ENCODE measurements at regions not wholly inside any gene's neighbourhood (a gene's known extent, or its start where the extent isn't known, plus 50 kb on each side); places are given as distances from the start of the nearest gene placed in this dataset.

DNA sequence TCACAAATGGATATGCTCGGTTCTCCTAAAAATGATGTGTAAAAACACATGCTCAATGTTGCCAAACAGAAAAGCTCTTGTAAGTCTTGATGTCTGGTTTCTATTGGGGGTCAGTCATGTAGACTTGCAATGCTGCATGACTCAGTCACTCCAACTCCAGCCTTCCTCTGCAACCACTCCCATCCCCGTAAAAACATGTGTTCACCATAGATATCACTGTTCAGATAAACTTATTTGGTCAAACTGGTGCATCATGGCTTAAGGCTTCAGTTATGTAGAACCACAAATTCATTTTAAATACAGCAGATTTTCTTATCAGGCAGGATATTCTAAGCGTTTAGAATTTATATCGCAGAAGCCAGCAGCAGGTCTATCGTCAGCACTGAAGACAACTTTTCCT, 298.4 kb upstream of the LUZP2 start:
- intact Hi-C loops (cut with micrococcal nuclease; ENCODE audit: unreplicated experiment), result no loop called here
- POLR2A ChIA-PET (ENCODE audit: low non-redundant PET), result no interaction called here
- H3K4me3 ChIP-seq (ENCODE audit: low read depth, low read length, poor library complexity, severe bottlenecking), result no peak overlapping the region
- H3K27me3 ChIP-seq (replicated peaks; ENCODE audit: insufficient read depth, low read depth, low read length, poor library complexity), result no peaks in the 10 kb centered on the region
- no peak overlapping the region for H3K27ac ChIP-seq (ENCODE audit: low read depth, low read length, poor library complexity, severe bottlenecking)
- TF ChIP-seq EZH2 (IDR thresholded peaks at IDR 0.05; ENCODE audit: borderline replicate concordance, low read depth, low read length, poor library complexity, severe bottlenecking) (no peak), CTCF (conservative IDR thresholded peaks at IDR 0.05; ENCODE audit: low read depth, low read length) (no peak)
- no peaks in the 10 kb centered on the region for H3K4me1 ChIP-seq (ENCODE audit: insufficient read depth, low read length, poor library complexity, severe bottlenecking)
- no peaks in the 10 kb centered on the region for H3K9me3 ChIP-seq (ENCODE audit: low read depth, low read length, poor library complexity, severe bottlenecking)
- no TSS peak for BruUV-seq (replicated peaks)
- H3K36me3 ChIP-seq (ENCODE audit: insufficient read depth, low read length, poor library complexity, severe bottlenecking), result no peaks in the 10 kb centered on the region
- CTCF ChIA-PET, result no interaction called here
- DNase-seq (ENCODE audit: low spot score), result no peak

GRCh38 chr11:24199461-24199860, 297.4 kb upstream of the LUZP2 start:
- POLR2A ChIA-PET (ENCODE audit: low non-redundant PET), result no interaction called here
- H3K27ac ChIP-seq (ENCODE audit: low read depth, low read length, poor library complexity, severe bottlenecking), result no peak overlapping the region
- no peaks in the 10 kb centered on the region for H3K27me3 ChIP-seq (replicated peaks; ENCODE audit: insufficient read depth, low read depth, low read length, poor library complexity)
- no peak overlapping the region for H3K4me3 ChIP-seq (ENCODE audit: low read depth, low read length, poor library complexity, severe bottlenecking)
- TF ChIP-seq CTCF (conservative IDR thresholded peaks at IDR 0.05; ENCODE audit: low read depth, low read length) (no peak), EZH2 (IDR thresholded peaks at IDR 0.05; ENCODE audit: borderline replicate concordance, low read depth, low read length, poor library complexity, severe bottlenecking) (no peak)
- CTCF ChIA-PET, result no interaction called here
- intact Hi-C loops (cut with micrococcal nuclease; ENCODE audit: unreplicated experiment), result no loop called here
- no peaks in the 10 kb centered on the region for H3K9me3 ChIP-seq (ENCODE audit: low read depth, low read length, poor library complexity, severe bottlenecking)
- no peaks in the 10 kb centered on the region for H3K4me1 ChIP-seq (ENCODE audit: insufficient read depth, low read length, poor library complexity, severe bottlenecking)
- no peak for DNase-seq (ENCODE audit: low spot score)
- H3K36me3 ChIP-seq (ENCODE audit: insufficient read depth, low read length, poor library complexity, severe bottlenecking), result no peaks in the 10 kb centered on the region
- BruUV-seq (replicated peaks), result no TSS peak

DNA sequence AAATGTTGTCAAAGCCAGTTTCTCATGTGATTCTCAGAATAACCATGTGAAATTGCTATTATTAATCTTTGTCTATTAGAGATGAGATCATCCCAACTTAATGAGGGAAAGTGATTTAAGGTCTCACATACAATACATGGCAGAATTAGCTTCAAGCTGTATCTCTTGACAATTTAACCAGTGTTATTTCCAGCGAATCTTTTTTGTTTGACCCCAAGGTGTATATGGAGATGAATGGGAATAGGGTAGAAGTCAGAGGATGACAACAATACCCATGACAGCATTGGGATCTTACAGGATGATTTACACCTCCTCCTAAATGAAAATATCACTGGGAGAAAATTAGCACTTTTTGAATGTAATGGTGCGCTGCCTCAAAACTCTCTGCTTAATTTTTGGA, 290.8 kb upstream of the LUZP2 start:
- Histone ChIP-seq H3K36me3 (ENCODE audit: insufficient read depth, low read length, poor library complexity, severe bottlenecking) (no peaks in the 10 kb centered on the region), H3K27ac (ENCODE audit: low read depth, low read length, poor library complexity, severe bottlenecking) (no peak overlapping the region), H3K4me3 (ENCODE audit: low read depth, low read length, poor library complexity, severe bottlenecking) (no peak overlapping the region), H3K27me3 (replicated peaks; ENCODE audit: insufficient read depth, low read depth, low read length, poor library complexity) (no peaks in the 10 kb centered on the region), H3K4me1 (ENCODE audit: insufficient read depth, low read length, poor library complexity, severe bottlenecking) (no peaks in the 10 kb centered on the region), H3K9me3 (ENCODE audit: low read depth, low read length, poor library complexity, severe bottlenecking) (no peaks in the 10 kb centered on the region)
- no TSS peak for BruUV-seq (replicated peaks)
- POLR2A ChIA-PET (ENCODE audit: low non-redundant PET), result no interaction called here
- TF ChIP-seq EZH2 (IDR thresholded peaks at IDR 0.05; ENCODE audit: borderline replicate concordance, low read depth, low read length, poor library complexity, severe bottlenecking), result no peak
- no peak for TF ChIP-seq CTCF (conservative IDR thresholded peaks at IDR 0.05; ENCODE audit: low read depth, low read length)
- intact Hi-C loops (cut with micrococcal nuclease; ENCODE audit: unreplicated experiment), result no loop called here
- CTCF ChIA-PET, result no interaction called here
- DNase-seq (ENCODE audit: low spot score), result no peak
